Heart left ventricle (tissue), 13 donors: ENCODE measurements at regions not wholly inside any gene's neighbourhood (a gene's known extent, or its start where the extent isn't known, plus 50 kb on each side); places are given as distances from the start of the nearest gene placed in this dataset.

Experiments
- POLR2A ChIP-seq, 2 donors: fragments of 450-650 bp; IDR thresholded peaks; one replicate each; pipeline ENCODE4 v1.6.1; 2017; ENCODE audit warnings: antibody characterized with exemption in 2 of 2, mild to moderate bottlenecking in 2 of 2, moderate library complexity in 2 of 2
- TF ChIP-seq, protein P1 (sequence below), 12 donors: fragments of 200-600 bp; sonication (generic) in 4 of 12; IDR thresholded peaks; one replicate each; pipeline versions ENCODE4 v1.5.0 to v1.8.0; 2018 to 2022; ENCODE audit warnings: antibody characterized with exemption in 12 of 12, mild to moderate bottlenecking in 5 of 12
- donor health status: ischemic (EF 13 %, LVEDD 7.1; RV severe dilation, severe dysfunction).
- donor health status: DM: no; HTN: yes; CAD: no.
- donor health status: DM: no; HTN: no; CAD: no.
- donor health status: ischemic (EF 25% LVEDD 6.9; RV normal size, moderate dysfunction).
- donor health status: ischemic (EF 25% LVEDD 5.7; RV mildly dilated, moderate dysfunction).
- donor health status: ischemic (EF 35%, LVEDD 5.7; RV mildly dilated, moderate dysfunction).
- donor health status: nonischemic (EF 11% LVEDD 7.7; RV severe dilation, severe dysfunction).
- donor health status: DM: yes; HTN: yes; CAD: no.
- donor health status: PGD.
- donor health status: ischemic (EF 29% LVEDD 5.4; RV normal size, mild dysfunction).
- donor health status: nonischemic (EF 23%, LVEDD 6.1; RV moderate dilation, normal function).

- TF ChIP-seq, protein P1, sequence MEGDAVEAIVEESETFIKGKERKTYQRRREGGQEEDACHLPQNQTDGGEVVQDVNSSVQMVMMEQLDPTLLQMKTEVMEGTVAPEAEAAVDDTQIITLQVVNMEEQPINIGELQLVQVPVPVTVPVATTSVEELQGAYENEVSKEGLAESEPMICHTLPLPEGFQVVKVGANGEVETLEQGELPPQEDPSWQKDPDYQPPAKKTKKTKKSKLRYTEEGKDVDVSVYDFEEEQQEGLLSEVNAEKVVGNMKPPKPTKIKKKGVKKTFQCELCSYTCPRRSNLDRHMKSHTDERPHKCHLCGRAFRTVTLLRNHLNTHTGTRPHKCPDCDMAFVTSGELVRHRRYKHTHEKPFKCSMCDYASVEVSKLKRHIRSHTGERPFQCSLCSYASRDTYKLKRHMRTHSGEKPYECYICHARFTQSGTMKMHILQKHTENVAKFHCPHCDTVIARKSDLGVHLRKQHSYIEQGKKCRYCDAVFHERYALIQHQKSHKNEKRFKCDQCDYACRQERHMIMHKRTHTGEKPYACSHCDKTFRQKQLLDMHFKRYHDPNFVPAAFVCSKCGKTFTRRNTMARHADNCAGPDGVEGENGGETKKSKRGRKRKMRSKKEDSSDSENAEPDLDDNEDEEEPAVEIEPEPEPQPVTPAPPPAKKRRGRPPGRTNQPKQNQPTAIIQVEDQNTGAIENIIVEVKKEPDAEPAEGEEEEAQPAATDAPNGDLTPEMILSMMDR (IDR thresholded peaks at IDR 0.05): no peak
- no peak for TF ChIP-seq POLR2A (IDR thresholded peaks at IDR 0.05)
These were observed 168.8 kb upstream of the CADM1 start for GRCh38 chr11:115672999-115673411.
